Osteocyte (in vitro differentiated cells): ENCODE measurements at regions not wholly inside any gene's neighbourhood (a gene's known extent, or its start where the extent isn't known, plus 50 kb on each side); places are given as distances from the start of the nearest gene placed in this dataset.
"Not testable (repeated sequence)": the region's sequence is repeated elsewhere in the genome, so short reads cannot be mapped to it uniquely, and the experiment has no call there.

Experiments used
- DNase-seq: peaks from one replicate; pipeline ENCODE4 v3.0.0; 2021; ENCODE audit warnings: mixed read lengths; ENCODE audit not compliant: unreplicated experiment; ENCODE audit errors: extremely low spot score
- H3K27ac Mint-ChIP-seq: one replicate; pipeline ENCODE4 v1.8.0; 2021; ENCODE audit warnings: mild to moderate bottlenecking, mixed read lengths; ENCODE audit not compliant: unreplicated experiment
- H3K27me3 Mint-ChIP-seq: one replicate; pipeline ENCODE4 v1.8.0; 2021; ENCODE audit warnings: mixed read lengths; ENCODE audit not compliant: unreplicated experiment
- H3K36me3 Mint-ChIP-seq: one replicate; pipeline ENCODE4 v1.8.0; 2021; ENCODE audit warnings: mixed read lengths; ENCODE audit not compliant: unreplicated experiment
- H3K4me1 Mint-ChIP-seq: one replicate; pipeline ENCODE4 v1.8.0; 2021; ENCODE audit warnings: mixed read lengths; ENCODE audit not compliant: unreplicated experiment
- H3K4me3 Mint-ChIP-seq: one replicate; pipeline ENCODE4 v1.8.0; 2021; ENCODE audit warnings: mild to moderate bottlenecking, moderate library complexity, mixed read lengths; ENCODE audit not compliant: unreplicated experiment
- H3K9me3 Mint-ChIP-seq: one replicate; pipeline ENCODE4 v1.8.0; 2021; ENCODE audit warnings: mixed read lengths; ENCODE audit not compliant: unreplicated experiment
- CTCF ChIP-seq: fragments of 200-600 bp; sonication (generic); IDR thresholded peaks from 2 replicates; pipeline ENCODE4 v1.5.0; 2021; ENCODE audit warnings: antibody characterized with exemption, mild to moderate bottlenecking, moderate library complexity

DNA sequence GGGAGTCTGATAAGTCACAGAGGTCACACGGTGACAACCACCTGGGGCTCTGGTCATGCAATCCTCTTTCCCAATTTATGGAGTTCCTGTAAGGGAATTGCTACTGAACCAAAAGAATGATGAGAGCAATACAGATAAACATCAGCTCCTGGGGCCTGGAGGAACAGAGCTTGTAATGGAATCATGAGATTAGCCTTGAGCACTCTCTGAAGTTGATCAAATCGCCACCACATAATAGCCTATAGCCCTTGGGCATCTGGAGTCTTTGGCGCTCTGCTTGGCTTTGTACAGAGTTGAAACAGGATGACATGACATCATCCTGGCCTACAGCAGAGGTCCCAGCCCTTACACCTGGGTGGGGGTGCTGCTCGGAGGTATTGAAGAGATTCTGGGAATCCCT is 154.3 kb upstream of the DTNBP1 start:
- DNase-seq: no peak
- H3K4me1 Mint-ChIP-seq: peaks cover 5% of the 10 kb centered on the region
- no peak overlapping the region for H3K4me3 Mint-ChIP-seq
- H3K36me3 Mint-ChIP-seq: no peaks in the 10 kb centered on the region
- no peaks in the 10 kb centered on the region for H3K9me3 Mint-ChIP-seq
- TF ChIP-seq CTCF: no peak
- H3K27me3 Mint-ChIP-seq: peaks cover 30% of the 10 kb centered on the region
- no peak overlapping the region for H3K27ac Mint-ChIP-seq

DNA sequence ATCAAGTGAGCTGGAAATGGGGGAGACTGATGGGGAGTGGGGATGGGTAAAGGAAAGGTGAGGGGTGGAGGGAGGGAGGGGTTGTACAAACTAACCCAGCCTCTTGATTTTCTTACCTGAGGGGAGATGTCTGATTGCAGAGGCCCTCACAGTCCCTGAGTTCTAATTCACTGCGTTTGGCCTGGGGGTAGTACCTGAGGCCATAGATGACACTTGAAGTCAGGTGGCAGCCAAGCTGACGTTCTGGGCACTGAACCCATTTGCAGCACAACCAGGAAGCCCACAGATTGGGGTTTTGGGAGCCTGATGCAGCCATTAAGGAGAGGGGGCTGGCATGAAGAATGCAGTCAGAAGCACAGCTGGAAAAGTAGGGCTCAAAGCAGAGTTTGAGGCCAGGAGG is 153.8 kb upstream of the DTNBP1 start:
- peaks cover 27% of the 10 kb centered on the region for H3K27me3 Mint-ChIP-seq
- no peaks in the 10 kb centered on the region for H3K36me3 Mint-ChIP-seq
- H3K27ac Mint-ChIP-seq: no peak overlapping the region
- no peak for TF ChIP-seq CTCF
- H3K4me3 Mint-ChIP-seq: no peak overlapping the region
- no peak for DNase-seq
- H3K4me1 Mint-ChIP-seq: peaks cover 5% of the 10 kb centered on the region
- no peaks in the 10 kb centered on the region for H3K9me3 Mint-ChIP-seq

- H3K4me3 Mint-ChIP-seq, H3K9me3 Mint-ChIP-seq, DNase-seq, H3K27ac Mint-ChIP-seq, H3K36me3 Mint-ChIP-seq, H3K4me1 Mint-ChIP-seq: not testable (repeated sequence)
- peaks cover 13% of the 10 kb centered on the region for H3K27me3 Mint-ChIP-seq
Observed at GRCh38 chr6:15813698-15814097, 150.9 kb upstream of the DTNBP1 start.

GRCh38 chr6:15811107-15811506 is 148.3 kb upstream of the DTNBP1 start:
- peaks cover 5% of the 10 kb centered on the region for H3K4me1 Mint-ChIP-seq
- no peaks in the 10 kb centered on the region for H3K36me3 Mint-ChIP-seq
- peaks cover 9% of the 10 kb centered on the region for H3K27me3 Mint-ChIP-seq
- no peak for TF ChIP-seq CTCF
- DNase-seq: no peak
- H3K27ac Mint-ChIP-seq: no peak overlapping the region
- H3K4me3 Mint-ChIP-seq: no peak overlapping the region
- H3K9me3 Mint-ChIP-seq: no peaks in the 10 kb centered on the region

GRCh38 chr6:15810618-15811017 is 147.8 kb upstream of the DTNBP1 start:
- no peaks in the 10 kb centered on the region for H3K9me3 Mint-ChIP-seq
- H3K36me3 Mint-ChIP-seq: no peaks in the 10 kb centered on the region
- no peak for DNase-seq
- peaks cover 2% of the 10 kb centered on the region for H3K4me1 Mint-ChIP-seq
- no peak overlapping the region for H3K4me3 Mint-ChIP-seq
- no peak for TF ChIP-seq CTCF
- H3K27me3 Mint-ChIP-seq: peaks cover 9% of the 10 kb centered on the region
- no peak overlapping the region for H3K27ac Mint-ChIP-seq

GRCh38 chr6:15809367-15809766 is 146.5 kb upstream of the DTNBP1 start:
- no peak overlapping the region for H3K27ac Mint-ChIP-seq
- no peaks in the 10 kb centered on the region for H3K9me3 Mint-ChIP-seq
- H3K36me3 Mint-ChIP-seq: no peaks in the 10 kb centered on the region
- TF ChIP-seq CTCF: no peak
- no peaks in the 10 kb centered on the region for H3K4me1 Mint-ChIP-seq
- no peak overlapping the region for H3K4me3 Mint-ChIP-seq
- peaks cover 13% of the 10 kb centered on the region for H3K27me3 Mint-ChIP-seq
- DNase-seq: no peak
